Tibial nerve (tissue), 4 donors: ENCODE measurements at regions not wholly inside any gene's neighbourhood (a gene's known extent, or its start where the extent isn't known, plus 50 kb on each side); places are given as distances from the start of the nearest gene placed in this dataset.

Source experiments
- DNase-seq, 2 donors: peaks; one replicate each; pipeline ENCODE4 v3.0.0-alpha.2; 2019; ENCODE audit warnings: low spot score in 2 of 2
- H3K27ac ChIP-seq, 4 donors: fragments of 200-600 bp; sonication (generic) in 3 of 4; one replicate each; pipeline ENCODE4 v1.5.1; 2017 to 2019; ENCODE audit warnings: mild to moderate bottlenecking in 1 of 4
- H3K27me3 ChIP-seq, 2 donors: fragments of 200-600 bp; sonication (generic) in 1 of 2; one replicate each; pipeline versions ENCODE4 v1.5.1 to v1.6.0; 2017 to 2019
- H3K36me3 ChIP-seq, 3 donors: fragments of 200-600 bp; sonication (generic); one replicate each; pipeline ENCODE4 v1.5.1; 2018 to 2019
- H3K4me1 ChIP-seq, 4 donors: fragments of 200-600 bp; sonication (generic) in 3 of 4; one replicate each; pipeline ENCODE4 v1.5.1; 2017 to 2019
- H3K4me3 ChIP-seq, 4 donors: fragments of 200-600 bp; sonication (generic) in 3 of 4; one replicate each; pipeline ENCODE4 v1.5.1; 2017 to 2019; ENCODE audit warnings: mild to moderate bottlenecking in 1 of 4, moderate library complexity in 1 of 4
- H3K9me3 ChIP-seq, 4 donors: fragments of 200-600 bp; sonication (generic) in 3 of 4; one replicate each; pipeline ENCODE4 v1.5.1; 2017 to 2019
- EP300 ChIP-seq, 2 donors: sonication (generic); formaldehyde crosslinking; IDR thresholded peaks; one replicate each; pipeline ENCODE4 v1.6.1; 2017; ENCODE audit warnings: antibody characterized with exemption in 2 of 2, mild to moderate bottlenecking in 1 of 2
- POLR2A ChIP-seq, 2 donors: fragments of 450-650 bp; IDR thresholded peaks; one replicate each; pipeline ENCODE4 v1.6.1; 2017; ENCODE audit warnings: antibody characterized with exemption in 2 of 2, mild to moderate bottlenecking in 2 of 2, moderate library complexity in 2 of 2
- WGBS, 2 donors: methylation state at CpG; one replicate each; pipeline ENCODE4 v1.1.5; 2018; 5-methylcytosine and 5-hydroxymethylcytosine counted together
- TF ChIP-seq, protein P1 (sequence below), 5 experiments: fragments of 200-600 bp in 3 of 5; fragments of 450-650 bp in 2 of 5; sonication (generic) in 3 of 5; IDR thresholded peaks; one replicate each; pipeline ENCODE4 v1.5.1; 2016 to 2019; ENCODE audit warnings: antibody characterized with exemption in 5 of 5, mild to moderate bottlenecking in 3 of 5, moderate library complexity in 2 of 5

GRCh38 chr17:14768923-14769322, 468.0 kb downstream of the HS3ST3B1 start:
- Histone ChIP-seq H3K4me3 (no peak overlapping the region), H3K9me3 (peaks cover 0 to 6% (median 0%) of the 10 kb centered on the region in 4 donors), H3K27ac (no peak overlapping the region), H3K4me1 (no peaks in the 10 kb centered on the region), H3K27me3 (no peaks in the 10 kb centered on the region), H3K36me3 (no peaks in the 10 kb centered on the region)
- DNase-seq = no peak
- no peak for TF ChIP-seq POLR2A (IDR thresholded peaks at IDR 0.05)
- TF ChIP-seq, protein P1, sequence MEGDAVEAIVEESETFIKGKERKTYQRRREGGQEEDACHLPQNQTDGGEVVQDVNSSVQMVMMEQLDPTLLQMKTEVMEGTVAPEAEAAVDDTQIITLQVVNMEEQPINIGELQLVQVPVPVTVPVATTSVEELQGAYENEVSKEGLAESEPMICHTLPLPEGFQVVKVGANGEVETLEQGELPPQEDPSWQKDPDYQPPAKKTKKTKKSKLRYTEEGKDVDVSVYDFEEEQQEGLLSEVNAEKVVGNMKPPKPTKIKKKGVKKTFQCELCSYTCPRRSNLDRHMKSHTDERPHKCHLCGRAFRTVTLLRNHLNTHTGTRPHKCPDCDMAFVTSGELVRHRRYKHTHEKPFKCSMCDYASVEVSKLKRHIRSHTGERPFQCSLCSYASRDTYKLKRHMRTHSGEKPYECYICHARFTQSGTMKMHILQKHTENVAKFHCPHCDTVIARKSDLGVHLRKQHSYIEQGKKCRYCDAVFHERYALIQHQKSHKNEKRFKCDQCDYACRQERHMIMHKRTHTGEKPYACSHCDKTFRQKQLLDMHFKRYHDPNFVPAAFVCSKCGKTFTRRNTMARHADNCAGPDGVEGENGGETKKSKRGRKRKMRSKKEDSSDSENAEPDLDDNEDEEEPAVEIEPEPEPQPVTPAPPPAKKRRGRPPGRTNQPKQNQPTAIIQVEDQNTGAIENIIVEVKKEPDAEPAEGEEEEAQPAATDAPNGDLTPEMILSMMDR (IDR thresholded peaks at IDR 0.05) = no peak
- TF ChIP-seq EP300 (IDR thresholded peaks at IDR 0.05) = no peak
- WGBS, 2 donors = 91 to 94% methylated on average over 2 of the region's 2 CpGs

DNA sequence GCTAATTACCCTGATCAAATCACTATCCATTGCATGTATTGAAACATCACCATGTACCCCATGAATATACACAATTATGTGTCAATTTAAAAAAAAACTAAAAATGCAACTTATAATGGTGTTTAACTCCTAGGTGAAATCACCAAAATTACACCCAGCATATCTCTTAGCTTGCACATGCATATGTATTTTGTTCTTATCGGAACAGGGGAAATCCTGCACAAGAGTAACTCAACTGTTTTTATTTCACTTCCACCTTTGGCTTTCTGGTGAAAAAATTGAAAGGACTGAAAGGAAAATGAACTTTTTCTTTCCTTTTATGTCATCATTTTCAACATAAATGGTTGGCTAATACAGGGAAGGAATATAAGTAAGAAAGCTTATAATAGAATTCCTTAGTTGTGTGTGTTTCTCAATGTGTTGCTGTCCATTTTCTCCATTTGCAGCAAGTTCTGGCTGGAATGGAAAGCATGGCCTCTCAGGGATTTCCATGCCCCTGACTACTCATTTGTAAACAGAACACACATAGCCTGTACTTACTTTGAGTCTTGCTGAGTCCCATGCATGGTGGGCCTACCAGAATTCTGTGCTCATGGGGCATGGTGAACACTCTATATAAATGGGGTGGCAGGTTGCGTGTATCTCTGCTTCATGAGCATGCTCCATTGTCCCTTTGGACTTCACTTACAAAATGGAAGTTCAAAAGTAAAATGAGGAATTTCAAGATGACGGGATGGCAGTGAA, 462.0 kb downstream of the HS3ST3B1 start:
- DNase-seq = no peak
- Histone ChIP-seq H3K4me3 (no peak overlapping the region), H3K27ac (no peak overlapping the region), H3K9me3 (no peaks in the 10 kb centered on the region), H3K36me3 (no peaks in the 10 kb centered on the region), H3K27me3 (no peaks in the 10 kb centered on the region), H3K4me1 (no peaks in the 10 kb centered on the region)
- WGBS, 2 donors = 58 to 60% methylated on average over 3 of the region's 3 CpGs
- TF ChIP-seq EP300 (IDR thresholded peaks at IDR 0.05) (no peak), POLR2A (IDR thresholded peaks at IDR 0.05) (no peak)
- TF ChIP-seq, protein P1 (IDR thresholded peaks at IDR 0.05) = no peak

GRCh38 chr17:14760719-14761411, 460.0 kb downstream of the HS3ST3B1 start:
- Histone ChIP-seq H3K27me3 (no peaks in the 10 kb centered on the region), H3K4me1 (no peaks in the 10 kb centered on the region), H3K27ac (no peak overlapping the region), H3K9me3 (no peaks in the 10 kb centered on the region), H3K36me3 (no peaks in the 10 kb centered on the region), H3K4me3 (no peak overlapping the region)
- TF ChIP-seq POLR2A (IDR thresholded peaks at IDR 0.05) (no peak), EP300 (IDR thresholded peaks at IDR 0.05) (no peak)
- TF ChIP-seq, protein P1 (IDR thresholded peaks at IDR 0.05) = no peak
- no peak for DNase-seq
- WGBS, 2 donors = 61% methylated on average over 5 of the region's 5 CpGs

GRCh38 chr17:14760212-14760611, 459.3 kb downstream of the HS3ST3B1 start:
- Histone ChIP-seq H3K27ac (no peak overlapping the region), H3K4me1 (no peaks in the 10 kb centered on the region), H3K4me3 (no peak overlapping the region), H3K27me3 (no peaks in the 10 kb centered on the region), H3K36me3 (no peaks in the 10 kb centered on the region), H3K9me3 (no peaks in the 10 kb centered on the region)
- 58 to 64% methylated on average over 4 of the region's 4 CpGs for WGBS, 2 donors
- no peak for TF ChIP-seq POLR2A (IDR thresholded peaks at IDR 0.05)
- TF ChIP-seq EP300 (IDR thresholded peaks at IDR 0.05) = no peak
- TF ChIP-seq, protein P1 (IDR thresholded peaks at IDR 0.05) = no peak
- no peak for DNase-seq

- no peak overlapping the region for H3K4me3 ChIP-seq
- TF ChIP-seq, protein P1 (IDR thresholded peaks at IDR 0.05) = no peak
- no peak for TF ChIP-seq EP300 (IDR thresholded peaks at IDR 0.05)
- TF ChIP-seq POLR2A (IDR thresholded peaks at IDR 0.05) = no peak
Measured at GRCh38 chr17:14759325-14759724, 458.4 kb downstream of the HS3ST3B1 start.

More at GRCh38 chr17:14759325-14759724, 458.4 kb downstream of the HS3ST3B1 start:
- no peaks in the 10 kb centered on the region for H3K9me3 ChIP-seq
- H3K27me3 ChIP-seq = no peaks in the 10 kb centered on the region
- no peak for DNase-seq
- H3K27ac ChIP-seq = no peak overlapping the region
- no peaks in the 10 kb centered on the region for H3K4me1 ChIP-seq
- no peaks in the 10 kb centered on the region for H3K36me3 ChIP-seq
